ENCODE measurements at regions not wholly inside any gene's neighbourhood (a gene's known extent, or its start where the extent isn't known, plus 50 kb on each side); places are given as distances from the start of the nearest gene placed in this dataset.

GRCh38 chr16:7765079-7765550 is 432.5 kb downstream of the RBFOX1 start:
- H3K4me1 Mint-ChIP-seq: peaks cover 42% of the 10 kb centered on the region

DNA sequence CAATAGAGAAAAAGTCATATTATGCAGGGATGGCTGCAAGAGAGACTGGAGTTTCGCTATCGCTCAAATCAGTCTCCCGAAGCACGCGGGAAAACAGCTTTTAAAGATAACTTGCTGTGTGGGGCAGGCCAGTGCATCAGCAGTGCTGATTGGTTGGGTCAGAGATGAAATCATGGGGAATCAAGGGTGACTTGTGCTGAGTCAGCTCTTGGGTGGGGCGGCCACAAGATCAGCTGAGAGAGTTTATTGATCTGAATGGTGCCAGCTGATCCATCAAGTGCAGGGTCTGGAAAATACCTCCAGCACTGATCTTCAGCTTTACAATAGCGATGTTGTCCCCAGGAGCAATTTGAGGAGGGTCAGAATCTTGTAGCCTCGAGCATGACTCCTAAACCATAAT is 430.5 kb downstream of the RBFOX1 start:
- no peaks in the 10 kb centered on the region for H3K9me3 Mint-ChIP-seq
- TF ChIP-seq, protein P1, sequence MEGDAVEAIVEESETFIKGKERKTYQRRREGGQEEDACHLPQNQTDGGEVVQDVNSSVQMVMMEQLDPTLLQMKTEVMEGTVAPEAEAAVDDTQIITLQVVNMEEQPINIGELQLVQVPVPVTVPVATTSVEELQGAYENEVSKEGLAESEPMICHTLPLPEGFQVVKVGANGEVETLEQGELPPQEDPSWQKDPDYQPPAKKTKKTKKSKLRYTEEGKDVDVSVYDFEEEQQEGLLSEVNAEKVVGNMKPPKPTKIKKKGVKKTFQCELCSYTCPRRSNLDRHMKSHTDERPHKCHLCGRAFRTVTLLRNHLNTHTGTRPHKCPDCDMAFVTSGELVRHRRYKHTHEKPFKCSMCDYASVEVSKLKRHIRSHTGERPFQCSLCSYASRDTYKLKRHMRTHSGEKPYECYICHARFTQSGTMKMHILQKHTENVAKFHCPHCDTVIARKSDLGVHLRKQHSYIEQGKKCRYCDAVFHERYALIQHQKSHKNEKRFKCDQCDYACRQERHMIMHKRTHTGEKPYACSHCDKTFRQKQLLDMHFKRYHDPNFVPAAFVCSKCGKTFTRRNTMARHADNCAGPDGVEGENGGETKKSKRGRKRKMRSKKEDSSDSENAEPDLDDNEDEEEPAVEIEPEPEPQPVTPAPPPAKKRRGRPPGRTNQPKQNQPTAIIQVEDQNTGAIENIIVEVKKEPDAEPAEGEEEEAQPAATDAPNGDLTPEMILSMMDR (IDR thresholded peaks at IDR 0.05): no peak
- DNase-seq: no peak
- H3K4me3 Mint-ChIP-seq: no peak overlapping the region
- H3K27ac Mint-ChIP-seq: no peak overlapping the region
- H3K27me3 Mint-ChIP-seq (ENCODE audit: low read depth, poor library complexity): peaks cover 9% of the 10 kb centered on the region
- no peaks in the 10 kb centered on the region for H3K36me3 Mint-ChIP-seq (ENCODE audit: low read depth)
- H3K4me1 Mint-ChIP-seq: peaks cover 39% of the 10 kb centered on the region

More at GRCh38 chr16:7765079-7765550, 432.5 kb downstream of the RBFOX1 start:
- H3K9me3 Mint-ChIP-seq: no peaks in the 10 kb centered on the region
- H3K27me3 Mint-ChIP-seq (ENCODE audit: low read depth, poor library complexity): peaks cover 8% of the 10 kb centered on the region
- H3K4me3 Mint-ChIP-seq: no peak overlapping the region
- no peaks in the 10 kb centered on the region for H3K36me3 Mint-ChIP-seq (ENCODE audit: low read depth)
- no peak overlapping the region for H3K27ac Mint-ChIP-seq
- TF ChIP-seq, protein P1 (IDR thresholded peaks at IDR 0.05): no peak
- no peak for DNase-seq

All from nephron progenitor cell (in vitro differentiated cells).